Activated T-cell treated with anti-CD3 and anti-CD28 coated beads, Interleukin-2, amount 50 U/mL, for 48 hours (primary cell): ENCODE measurements at regions not wholly inside any gene's neighbourhood (a gene's known extent, or its start where the extent isn't known, plus 50 kb on each side); places are given as distances from the start of the nearest gene placed in this dataset.

Experiments
- DNase-seq, 2 experiments: peaks; one replicate each; pipeline ENCODE4 v3.0.0-alpha.2; 2020

DNA sequence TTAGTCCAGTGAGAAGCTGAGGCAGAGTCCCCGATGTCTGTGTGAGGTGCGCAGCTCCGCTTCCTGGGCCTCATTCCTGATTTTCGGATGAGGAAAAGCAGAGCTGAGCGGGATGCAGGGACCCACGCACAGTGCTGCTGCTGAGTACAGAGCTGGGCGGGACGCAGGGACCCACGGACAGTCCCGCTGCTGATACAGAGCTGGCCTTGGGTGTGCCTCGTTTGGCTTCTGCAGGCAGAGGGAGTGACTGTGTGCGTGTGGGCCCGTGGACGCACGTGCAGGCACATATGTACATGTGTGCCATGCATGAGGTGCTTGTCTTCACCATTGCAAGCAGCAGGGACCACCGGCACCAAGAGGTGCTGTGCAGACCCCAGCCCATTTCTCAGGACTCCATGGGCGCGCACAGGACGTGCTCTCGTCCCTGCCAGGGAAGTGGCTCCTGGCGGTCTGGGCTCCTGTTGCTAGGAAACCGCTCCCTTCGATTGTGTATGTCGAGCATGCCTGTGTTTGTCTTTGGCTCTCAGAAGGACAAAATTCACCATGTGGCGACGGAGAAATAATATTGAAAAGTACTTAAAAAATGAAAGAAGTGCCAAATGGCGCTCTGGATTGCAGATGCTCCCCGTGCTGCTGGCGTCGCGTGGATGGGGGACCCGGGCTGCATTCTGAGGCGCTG lies 303.8 kb upstream of the MKI67 start:
- no peak for DNase-seq

GRCh38 chr10:128431083-128431482 lies 304.9 kb upstream of the MKI67 start:
- DNase-seq: no peak

DNA sequence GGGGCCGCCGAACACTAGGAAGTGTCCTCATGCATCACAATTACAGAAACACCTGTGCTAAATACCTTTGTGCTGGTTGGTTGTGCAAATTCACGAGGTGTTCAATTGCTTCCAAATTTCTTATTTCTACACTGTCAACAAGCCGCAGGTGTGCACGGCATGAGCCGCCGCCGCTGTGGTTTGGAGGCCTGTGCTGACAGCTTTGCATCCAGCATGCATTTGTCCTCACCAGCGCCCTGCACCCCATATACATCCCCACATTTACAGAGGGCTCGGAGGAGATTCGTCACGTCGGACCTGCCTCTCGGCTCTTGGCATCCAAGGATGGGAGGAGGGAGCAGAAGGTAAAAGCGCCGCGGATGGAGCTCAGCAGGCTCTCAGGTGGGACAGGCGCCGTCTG lies 305.3 kb upstream of the MKI67 start:
- DNase-seq: no peak

- no peak for DNase-seq
These were observed 305.8 kb upstream of the MKI67 start for GRCh38 chr10:128432011-128432410.

DNA sequence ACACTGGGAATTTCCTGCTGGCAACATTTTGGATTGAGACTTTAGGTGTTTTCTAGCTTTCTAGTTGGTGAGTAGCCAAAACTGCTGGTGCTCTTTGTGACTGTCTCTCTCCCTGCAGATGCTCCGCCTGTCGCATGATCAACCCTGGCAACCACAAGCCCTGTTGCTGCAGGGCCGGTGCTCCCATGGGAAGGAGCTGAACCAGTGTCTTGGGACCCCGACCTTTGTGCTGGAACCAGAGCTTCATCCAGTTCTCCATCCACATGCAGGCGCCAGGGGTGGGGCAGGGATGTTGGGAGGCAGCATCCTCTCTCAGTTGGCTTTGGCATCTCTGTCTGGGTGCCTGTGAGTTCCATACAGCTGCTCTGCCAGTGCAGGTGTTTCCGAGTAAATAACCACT lies 306.2 kb upstream of the MKI67 start:
- DNase-seq: no peak

DNA sequence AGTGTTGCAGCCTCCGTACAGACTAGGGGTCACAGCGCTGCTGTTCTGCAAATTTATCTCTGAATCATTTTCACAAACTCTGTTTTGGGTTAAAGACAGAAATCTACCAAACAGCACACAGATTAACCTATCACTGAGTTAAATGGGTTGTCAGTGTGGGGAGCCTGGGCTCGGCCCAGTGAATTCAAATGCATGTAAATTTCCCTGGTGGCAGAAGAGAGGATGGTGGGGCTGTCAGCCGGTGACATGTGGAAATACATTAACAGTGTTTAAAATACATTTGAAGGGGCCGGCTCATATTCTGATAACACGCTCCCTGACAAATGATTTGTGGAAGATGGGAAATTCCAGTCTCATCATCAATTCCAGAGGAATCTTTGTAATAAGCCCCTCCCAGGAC lies 309.6 kb upstream of the MKI67 start:
- no peak for DNase-seq

- DNase-seq: no peak
These were observed 311.6 kb upstream of the MKI67 start for GRCh38 chr10:128437786-128438345.

- DNase-seq: no peak
These were observed 312.3 kb upstream of the MKI67 start for GRCh38 chr10:128438417-128439063.

DNA sequence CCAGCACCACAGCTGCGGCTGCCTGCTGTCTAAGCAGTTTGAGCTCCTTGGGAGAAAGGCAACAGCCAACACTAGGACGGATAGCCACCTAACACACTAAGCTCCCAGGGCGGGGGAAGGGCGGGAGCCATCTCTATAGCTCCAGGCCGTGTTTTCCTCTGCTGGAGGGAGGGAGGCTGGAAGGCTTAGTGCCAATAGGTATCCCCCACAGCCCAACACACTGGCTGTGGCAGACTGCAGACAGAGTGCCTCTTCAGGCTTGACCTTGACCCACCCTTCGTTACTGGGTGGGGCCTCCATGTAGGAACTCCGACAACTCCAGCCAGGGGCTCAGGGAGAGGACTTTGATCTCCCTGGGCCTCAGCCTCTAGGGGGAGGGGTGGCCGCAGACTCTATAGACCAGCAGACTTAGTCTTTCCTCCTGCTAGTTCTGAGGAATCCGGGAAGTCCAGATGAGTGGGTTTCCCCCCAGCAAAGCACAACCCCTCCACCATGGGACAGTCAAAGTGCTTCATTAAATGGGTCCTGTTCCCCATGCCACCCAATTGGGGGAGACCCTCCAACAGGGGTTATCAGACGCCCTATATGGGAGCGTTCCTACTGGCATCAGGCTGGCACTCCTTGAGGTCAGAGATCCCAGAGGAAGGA lies 314.4 kb upstream of the MKI67 start:
- DNase-seq: no peak

GRCh38 chr10:128443925-128444518 lies 317.8 kb upstream of the MKI67 start:
- DNase-seq: no peak

GRCh38 chr10:128448796-128449195 lies 322.6 kb upstream of the MKI67 start:
- DNase-seq: no peak

DNA sequence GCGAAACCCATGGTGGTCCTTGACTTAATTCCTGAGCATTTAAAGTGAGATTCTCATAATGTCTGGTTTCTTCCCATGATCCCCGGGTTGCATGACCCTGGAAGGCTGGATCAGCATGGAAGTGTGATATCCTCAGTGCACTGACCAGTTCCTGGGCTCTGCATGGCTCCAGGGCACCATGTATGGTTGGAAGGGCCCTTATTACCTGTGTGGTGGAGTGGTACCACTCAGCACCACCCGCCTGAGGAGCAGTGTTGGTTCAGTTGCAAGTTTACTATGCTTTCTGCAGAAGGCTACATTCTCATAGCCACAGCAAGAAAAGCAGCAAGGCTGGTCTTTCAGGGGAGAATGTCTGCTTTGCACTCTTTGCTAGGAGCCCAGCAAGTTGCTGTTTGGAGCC lies 325.7 kb upstream of the MKI67 start:
- DNase-seq: no peak

DNA sequence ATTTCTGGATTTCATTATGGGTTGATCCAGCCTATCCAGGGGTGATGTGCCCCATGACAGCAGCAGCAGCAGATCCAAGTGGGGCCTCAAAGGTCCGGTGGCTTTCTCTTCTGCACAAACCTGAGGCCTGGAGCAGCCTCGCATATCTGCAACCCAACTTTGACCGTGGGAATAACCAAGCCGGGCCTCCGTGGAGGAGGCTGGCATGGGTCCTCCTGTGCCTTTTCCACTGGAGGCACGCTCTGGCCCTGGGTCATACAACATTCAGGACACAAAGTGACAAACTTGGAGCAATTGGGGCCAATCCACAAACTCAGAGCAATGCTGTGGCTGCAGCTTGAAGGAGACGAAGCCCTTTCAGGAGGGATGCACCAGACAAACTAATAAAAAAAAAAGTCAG lies 330.0 kb upstream of the MKI67 start:
- DNase-seq: no peak

DNA sequence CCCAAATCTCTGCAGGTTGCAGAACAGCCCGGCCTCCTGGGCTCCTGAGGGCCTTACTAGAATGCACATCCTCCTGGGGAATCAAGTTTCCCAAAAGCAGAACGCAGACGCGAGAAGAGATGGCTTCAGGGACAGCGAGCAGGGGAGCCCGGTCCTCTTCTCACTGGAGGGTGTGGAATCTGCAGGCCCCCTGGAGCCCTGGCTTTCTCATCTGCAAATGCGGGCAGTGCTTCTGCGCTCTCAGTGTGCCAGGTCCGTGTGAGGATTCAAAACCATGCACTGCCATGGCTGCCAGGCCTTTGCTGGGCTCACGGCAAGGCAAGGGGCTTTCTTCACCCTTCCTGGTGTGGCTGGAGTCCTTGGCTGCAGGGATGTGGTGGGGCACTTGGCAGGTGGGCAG lies 330.9 kb upstream of the MKI67 start:
- DNase-seq: no peak

DNA sequence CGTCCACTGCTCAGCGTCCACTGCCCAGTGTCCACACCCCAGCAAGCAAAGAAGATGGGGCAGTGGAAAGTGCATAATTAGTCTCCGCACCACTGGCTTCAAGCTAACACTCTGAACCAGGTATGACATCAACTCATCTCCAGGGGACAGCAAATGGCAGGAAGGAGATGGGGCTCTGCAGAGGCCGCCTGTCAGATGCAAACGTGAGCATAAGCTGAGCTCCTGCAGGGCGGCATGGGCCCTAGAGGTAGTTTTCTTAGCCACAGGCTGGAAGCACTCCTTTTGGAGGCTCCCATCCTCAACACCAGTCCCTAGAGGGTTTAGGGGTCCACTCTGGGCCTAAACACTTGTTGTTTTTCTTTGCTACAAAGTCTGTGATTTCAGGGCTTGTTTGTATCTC lies 335.8 kb upstream of the MKI67 start:
- no peak for DNase-seq

- DNase-seq: no peak
These were observed 336.6 kb upstream of the MKI67 start for GRCh38 chr10:128462844-128463243.

DNA sequence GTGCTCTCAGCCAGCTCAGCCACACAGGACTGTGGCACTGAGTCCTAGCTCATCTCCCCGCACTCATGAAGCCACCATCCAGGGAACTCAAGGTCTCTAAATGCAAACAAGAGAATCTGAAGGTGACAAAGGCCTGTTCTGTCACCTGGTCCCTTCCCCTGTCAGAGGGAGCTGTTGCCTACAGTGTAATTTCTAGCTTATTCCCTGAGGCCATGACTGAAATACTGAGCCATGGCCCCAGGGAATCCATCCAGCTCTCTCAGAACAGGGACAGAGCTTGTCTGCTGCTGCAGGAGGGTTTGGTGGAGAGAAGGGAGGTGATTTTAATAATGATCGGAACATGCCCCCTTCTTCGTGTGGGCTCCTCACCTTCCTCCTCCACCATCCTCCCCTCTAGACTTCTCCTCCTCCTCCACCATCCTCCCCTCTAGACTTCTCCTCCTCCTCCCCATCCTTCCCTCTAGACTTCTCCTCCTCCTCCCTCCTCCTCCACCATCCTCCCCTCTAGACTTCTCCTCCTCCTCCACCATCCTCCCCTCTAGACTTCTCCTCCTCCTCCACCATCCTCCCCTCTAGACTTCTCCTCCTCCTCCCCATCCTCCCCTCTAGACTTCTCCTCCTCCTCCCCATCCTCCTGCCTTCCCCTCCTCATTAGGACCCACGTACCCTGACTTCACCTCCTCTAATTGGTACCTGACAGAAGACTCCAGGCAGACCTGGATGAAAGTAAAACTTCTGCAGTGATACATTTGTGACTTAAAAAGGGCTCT lies 338.0 kb upstream of the MKI67 start:
- DNase-seq: no peak

GRCh38 chr10:128465697-128466096 lies 339.5 kb upstream of the MKI67 start:
- no peak for DNase-seq

DNA sequence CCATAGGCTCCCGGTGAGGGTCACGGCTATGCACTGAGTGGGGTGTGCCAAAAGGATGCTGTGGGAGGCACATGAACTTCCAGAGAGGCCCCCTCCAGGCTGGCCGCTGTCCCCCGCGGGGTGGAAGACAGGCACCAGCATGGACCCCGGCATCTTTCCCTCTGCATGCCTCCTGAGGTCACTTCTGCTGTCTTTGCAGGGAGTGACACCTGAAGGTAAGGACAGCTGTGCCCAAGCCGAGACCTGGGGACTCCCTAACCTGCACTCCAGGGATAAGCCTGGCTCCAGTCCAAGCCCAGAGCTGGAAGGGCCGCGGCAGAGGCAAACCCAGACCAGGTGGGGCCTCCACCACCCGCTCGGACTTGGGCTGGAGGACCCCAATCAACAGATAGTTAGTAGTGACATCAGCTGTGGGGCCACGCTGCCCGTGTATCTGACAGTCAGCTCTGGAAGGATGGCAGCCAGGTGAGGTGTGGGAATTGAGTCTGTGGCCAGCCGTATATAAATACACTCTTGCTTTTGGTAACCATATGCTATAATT lies 340.7 kb upstream of the MKI67 start:
- DNase-seq: no peak

- no peak for DNase-seq
These were observed 342.2 kb upstream of the MKI67 start for GRCh38 chr10:128468462-128468861.

DNA sequence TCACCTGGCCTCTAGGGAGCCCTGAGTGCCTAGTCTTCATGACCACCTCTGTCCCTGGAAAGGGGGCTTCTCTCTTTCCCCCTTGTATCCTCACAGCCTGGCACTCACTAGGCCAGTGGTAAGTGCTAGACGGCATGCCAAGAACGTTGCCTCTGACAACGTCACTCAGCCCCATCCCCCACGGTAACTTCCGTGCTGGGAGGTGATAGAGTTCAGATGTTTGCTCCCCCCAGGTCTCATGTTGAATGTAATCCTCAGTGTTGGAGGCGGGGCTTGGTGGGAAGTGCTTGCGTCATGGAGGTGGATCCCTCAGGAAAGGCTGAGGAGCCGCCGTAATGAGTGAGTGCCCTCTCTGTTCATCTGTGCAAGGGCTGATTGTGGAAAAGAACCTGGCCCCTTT lies 343.3 kb upstream of the MKI67 start:
- DNase-seq: no peak

- no peak for DNase-seq
These were observed 344.2 kb upstream of the MKI67 start for GRCh38 chr10:128470321-128470965.
